ENCODE measurements at regions not wholly inside any gene's neighbourhood (a gene's known extent, or its start where the extent isn't known, plus 50 kb on each side); places are given as distances from the start of the nearest gene placed in this dataset.
"Not testable (repeated sequence)": the region's sequence is repeated elsewhere in the genome, so short reads cannot be mapped to it uniquely, and the experiment has no call there.

DNA sequence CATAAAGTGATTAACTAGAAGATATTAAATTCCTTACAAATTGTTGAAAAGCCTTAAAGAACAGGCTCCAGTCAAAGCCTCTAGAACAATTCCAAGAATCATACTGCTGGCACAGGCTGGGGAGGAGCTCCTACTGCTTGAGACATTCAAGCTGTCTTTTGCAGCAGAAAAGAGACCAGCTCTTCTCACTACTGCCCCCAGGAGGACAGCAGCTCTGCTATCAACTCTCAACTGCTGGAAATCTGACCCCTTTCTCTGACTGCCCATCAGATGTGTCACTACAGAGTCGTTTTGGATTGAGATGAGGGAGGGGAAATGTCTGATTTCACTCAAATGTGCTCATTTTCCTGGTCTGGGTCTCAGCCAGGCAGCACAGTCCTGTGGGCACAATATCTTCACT, 421.0 kb downstream of the RPIA start:
- peak; percentile 0 for DNase-seq (ENCODE audit: low read depth)
- H3K4me3 ChIP-seq (ENCODE audit: low read length) = not testable (repeated sequence)

DNA sequence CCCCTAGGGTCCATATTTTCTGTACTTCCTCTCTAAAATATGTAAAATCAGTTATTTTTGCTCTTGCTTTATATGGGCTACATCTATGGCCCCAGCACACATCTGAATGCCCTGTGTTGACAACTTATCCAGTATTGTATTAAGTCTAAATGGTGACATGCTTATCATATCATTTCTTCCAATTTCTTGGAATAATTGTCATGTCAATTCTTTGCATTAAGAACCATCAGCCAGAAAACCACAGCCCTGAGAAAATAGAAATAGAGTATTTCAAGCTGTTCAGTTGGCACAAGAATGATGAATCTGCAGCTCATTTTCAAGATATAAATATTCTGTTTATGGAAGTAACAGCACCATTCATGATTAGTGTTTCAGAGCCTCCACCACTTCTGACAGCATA, 421.8 kb downstream of the RPIA start:
- not testable (repeated sequence) for DNase-seq (ENCODE audit: low read depth); H3K4me3 ChIP-seq (ENCODE audit: low read length)

DNA sequence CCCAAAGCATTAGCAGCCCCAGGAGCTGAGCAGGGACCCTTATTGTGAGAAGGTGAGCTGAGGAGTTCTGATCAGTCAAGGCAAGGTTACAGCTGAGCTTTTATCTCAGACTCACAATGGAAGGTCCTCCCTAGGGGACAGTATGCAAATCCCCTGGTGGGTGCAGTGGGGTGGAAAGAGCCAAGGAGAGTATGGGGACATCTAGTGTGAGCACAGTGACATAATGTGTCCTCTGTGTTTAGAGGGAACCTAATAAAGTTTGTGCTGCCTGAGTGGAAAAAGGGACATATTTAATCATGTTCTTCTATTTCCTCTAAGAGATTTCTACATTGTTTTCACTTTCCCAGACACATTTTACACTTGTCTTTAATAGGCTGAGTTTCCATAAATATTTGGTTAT, 438.0 kb downstream of the RPIA start:
- H3K4me3 ChIP-seq (ENCODE audit: low read length); DNase-seq (ENCODE audit: low read depth): not testable (repeated sequence)

DNA sequence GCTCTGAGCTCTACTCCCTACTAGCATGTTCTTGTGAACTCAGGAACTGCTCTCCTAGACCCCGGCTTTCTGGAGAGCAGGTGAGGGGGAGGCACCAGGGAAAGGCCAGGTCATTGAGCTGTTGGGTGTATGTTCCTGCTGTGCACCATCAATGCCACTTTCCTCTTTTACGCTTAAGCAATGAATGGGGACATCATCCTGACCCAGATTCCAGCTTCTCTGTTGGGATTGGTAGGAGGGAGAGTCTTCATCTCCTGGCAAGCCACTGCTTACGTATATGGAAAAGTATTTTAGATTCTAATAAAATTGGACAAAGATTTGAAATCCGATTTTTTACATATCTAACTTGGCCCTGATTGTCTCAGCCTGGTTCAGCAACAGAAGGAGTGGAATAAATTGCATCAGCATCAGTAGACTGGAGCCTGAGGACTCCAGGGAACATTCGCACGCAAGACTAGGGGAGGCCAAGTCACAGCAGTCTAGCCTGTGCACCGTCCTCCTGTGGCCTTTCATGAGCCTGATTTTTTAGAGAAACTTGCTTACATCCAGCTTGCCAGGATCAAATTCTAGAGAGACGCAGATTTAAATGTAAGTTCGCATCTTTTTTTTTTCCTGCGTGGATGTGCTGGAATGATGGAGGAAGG, 439.3 kb downstream of the RPIA start:
- H3K4me3 ChIP-seq (ENCODE audit: low read length); DNase-seq (ENCODE audit: low read depth): not testable (repeated sequence)

DNA sequence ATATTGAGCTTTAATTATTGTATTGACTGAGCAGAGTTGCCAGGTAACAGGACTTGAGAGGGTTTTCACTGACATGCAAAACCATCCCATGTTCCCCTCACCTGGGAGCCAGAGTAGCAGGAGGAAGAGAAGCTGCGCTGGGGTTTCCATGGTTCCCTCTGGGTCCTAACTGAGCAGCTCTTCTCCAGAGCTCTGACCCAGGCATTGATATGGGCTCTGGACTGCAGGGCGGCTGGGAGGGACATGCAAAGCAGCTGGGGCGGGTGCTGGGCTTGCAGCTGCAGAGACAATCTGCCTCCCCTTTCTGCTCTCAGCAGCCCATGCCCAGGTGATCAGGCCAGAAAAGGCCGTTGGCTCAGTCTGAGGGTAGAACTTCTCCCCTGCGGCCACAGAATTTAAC, 451.5 kb downstream of the RPIA start:
- not testable (repeated sequence) for DNase-seq (ENCODE audit: low read depth); H3K4me3 ChIP-seq (ENCODE audit: low read length)

DNA sequence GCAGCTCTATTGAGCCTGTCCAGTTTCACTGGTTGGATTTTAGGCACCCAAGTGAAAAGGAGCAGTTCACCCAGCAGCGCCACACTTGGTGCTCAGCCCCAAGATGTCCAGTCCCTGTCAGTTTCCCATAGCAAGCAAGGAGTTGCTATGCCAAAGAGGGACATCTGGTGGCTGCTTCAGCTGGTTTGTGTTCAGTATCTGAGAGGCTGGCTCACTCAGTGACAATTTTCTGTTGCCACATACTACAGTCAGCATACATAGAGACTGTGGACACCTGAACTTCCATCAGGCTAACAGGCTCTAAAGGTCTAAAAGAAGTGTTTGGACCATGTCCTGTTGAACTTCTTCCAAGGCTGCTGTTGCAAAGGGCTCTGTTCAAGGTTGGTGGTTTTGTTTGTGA, 453.9 kb downstream of the RPIA start:
- not testable (repeated sequence) for DNase-seq (ENCODE audit: low read depth); H3K4me3 ChIP-seq (ENCODE audit: low read length)

DNA sequence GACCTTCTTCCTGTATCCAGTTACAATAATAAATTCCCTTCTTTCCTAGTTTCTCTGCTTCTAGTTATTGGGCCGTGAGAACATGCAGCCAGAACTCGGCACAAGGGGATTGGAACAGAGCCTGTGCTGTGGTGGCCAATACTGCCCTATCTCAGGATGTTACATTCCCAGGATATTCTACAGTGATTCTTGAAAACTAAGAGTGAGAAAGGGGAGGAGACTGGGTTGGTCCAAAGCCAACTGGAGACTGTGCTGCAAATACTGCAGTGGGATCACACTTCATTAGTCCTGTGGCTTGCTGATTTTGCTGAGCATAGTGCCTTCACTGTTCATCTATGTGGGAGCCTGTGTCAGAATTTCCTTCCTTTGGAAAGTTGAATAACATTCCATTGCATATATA, 456.8 kb downstream of the RPIA start:
- H3K4me3 ChIP-seq (ENCODE audit: low read length); DNase-seq (ENCODE audit: low read depth): not testable (repeated sequence)

DNA sequence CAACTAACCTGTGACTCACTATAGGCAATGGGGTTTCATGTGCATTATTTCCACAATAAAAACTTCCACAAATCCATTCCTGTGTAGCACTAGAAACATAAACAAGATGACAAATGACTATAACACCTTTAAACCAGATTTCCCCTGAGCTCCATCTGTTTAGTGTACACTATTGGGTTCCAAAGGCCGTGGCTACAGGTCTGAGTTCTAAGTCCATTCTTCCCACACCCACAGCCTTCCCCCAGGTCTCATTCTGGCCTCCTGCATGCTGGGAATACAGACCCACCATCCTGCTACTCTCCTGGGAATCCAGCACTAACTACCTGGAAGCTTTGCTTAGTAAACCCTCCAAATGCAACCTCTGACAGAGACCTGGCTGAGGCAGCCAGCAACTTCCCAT, 460.2 kb downstream of the RPIA start:
- H3K4me3 ChIP-seq (ENCODE audit: low read length); DNase-seq (ENCODE audit: low read depth): not testable (repeated sequence)

DNA sequence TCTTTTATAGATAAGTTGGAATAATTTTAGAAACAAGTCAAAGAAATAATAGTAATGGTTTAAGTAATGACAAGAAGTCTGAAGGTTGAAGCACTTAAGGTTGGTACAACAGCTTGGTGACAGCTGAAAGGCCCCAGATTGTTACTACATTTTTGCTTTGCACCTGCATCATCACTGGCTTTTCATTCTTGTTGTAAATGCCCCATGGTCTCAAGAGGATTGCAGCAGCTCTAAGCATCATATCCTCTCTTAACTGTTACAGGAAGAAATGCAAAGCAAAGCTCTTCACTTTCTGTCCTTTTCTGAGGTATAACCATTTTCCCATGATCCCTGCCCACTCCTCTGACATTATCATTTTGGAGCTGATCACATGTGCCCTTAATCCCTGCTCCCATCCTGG, 461.0 kb downstream of the RPIA start:
- not testable (repeated sequence) for DNase-seq (ENCODE audit: low read depth); H3K4me3 ChIP-seq (ENCODE audit: low read length)

DNA sequence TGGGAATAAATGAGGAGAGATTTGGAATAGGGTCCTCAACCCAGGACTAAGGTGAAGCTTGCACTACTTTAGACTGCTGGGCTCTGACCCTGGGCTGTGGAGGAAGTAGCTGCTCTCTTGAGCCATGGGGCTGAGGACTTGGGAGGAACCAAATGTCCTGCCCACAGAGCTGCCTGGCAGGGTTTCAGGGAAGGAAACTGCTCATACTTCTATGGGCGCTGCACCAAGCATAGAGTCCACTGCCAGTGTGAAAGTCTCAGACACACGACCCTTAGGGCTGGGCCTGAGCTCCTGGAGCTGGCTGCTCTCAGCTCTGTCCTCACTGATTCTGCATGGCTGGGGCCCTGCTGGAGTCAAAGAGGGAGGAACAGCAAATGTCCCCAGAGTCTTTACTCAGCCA, 461.7 kb downstream of the RPIA start:
- not testable (repeated sequence) for H3K4me3 ChIP-seq (ENCODE audit: low read length); DNase-seq (ENCODE audit: low read depth)

DNA sequence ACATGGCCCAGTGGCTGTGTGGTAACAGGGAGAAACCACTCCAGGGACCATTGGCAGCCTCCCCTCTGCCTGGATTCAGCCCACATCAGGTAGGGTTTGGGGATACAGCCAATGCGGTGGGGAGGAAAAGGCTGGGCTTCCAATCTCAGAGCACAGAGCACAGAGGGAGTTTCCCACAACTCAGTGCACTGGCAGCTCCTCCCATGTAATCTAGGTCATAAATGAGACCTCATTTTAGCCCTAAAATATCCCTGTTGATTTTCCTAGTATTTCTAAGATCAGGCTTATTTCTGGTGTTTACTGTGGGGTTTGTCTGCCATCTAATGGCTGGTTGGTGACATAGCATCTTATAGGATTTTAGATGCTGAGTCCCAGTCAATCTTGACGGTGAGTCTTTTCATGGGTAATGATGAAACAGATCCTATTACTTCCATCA, 462.8 kb downstream of the RPIA start:
- TF ChIP-seq, protein P1, sequence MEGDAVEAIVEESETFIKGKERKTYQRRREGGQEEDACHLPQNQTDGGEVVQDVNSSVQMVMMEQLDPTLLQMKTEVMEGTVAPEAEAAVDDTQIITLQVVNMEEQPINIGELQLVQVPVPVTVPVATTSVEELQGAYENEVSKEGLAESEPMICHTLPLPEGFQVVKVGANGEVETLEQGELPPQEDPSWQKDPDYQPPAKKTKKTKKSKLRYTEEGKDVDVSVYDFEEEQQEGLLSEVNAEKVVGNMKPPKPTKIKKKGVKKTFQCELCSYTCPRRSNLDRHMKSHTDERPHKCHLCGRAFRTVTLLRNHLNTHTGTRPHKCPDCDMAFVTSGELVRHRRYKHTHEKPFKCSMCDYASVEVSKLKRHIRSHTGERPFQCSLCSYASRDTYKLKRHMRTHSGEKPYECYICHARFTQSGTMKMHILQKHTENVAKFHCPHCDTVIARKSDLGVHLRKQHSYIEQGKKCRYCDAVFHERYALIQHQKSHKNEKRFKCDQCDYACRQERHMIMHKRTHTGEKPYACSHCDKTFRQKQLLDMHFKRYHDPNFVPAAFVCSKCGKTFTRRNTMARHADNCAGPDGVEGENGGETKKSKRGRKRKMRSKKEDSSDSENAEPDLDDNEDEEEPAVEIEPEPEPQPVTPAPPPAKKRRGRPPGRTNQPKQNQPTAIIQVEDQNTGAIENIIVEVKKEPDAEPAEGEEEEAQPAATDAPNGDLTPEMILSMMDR (IDR thresholded peaks at IDR 0.05; ENCODE audit: insufficient read depth, low read depth, low read length, missing control alignments) = peak; percentile 23
- not testable (repeated sequence) for H3K4me3 ChIP-seq (ENCODE audit: low read length); DNase-seq (ENCODE audit: low read depth)

DNA sequence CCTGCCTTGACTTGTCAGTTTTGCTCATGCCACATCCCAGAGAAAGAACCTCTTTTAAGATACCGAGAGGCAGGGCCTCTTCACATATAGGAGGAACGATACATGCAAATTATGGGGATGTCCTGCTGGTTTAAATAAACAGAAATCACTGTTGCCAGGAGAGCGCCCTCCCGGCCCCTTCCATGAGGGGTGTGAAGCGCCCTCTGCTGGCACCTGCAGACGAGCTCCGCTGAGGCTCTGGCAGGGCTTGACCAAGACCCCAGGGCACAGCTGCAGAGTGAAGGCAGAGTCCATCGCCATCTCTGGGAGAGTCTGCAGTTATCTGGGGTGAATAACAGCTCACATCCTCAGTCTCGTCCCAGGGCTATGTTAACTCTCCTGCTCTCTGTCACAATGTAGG, 468.8 kb downstream of the RPIA start:
- not testable (repeated sequence) for H3K4me3 ChIP-seq (ENCODE audit: low read length); DNase-seq (ENCODE audit: low read depth)

DNA sequence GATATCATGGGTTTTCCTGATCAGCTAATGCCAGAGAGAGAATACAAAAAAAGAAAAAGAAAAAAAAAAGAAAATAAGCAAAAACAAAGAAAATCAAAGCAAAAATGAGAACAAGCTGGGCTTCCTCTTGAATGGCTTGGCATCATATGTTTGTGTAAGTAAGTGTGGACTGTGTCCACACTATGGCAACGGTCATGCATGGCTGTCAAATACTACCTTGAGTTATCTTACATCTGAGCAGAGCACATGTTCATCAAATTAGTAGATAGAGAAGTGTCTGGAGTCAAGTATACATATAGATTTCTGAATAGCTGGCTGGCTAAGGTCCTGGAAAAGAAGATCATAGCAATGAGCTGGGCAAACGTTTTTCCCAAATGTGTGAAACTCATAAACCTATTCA, 470.2 kb downstream of the RPIA start:
- not testable (repeated sequence) for DNase-seq (ENCODE audit: low read depth); H3K4me3 ChIP-seq (ENCODE audit: low read length)

DNA sequence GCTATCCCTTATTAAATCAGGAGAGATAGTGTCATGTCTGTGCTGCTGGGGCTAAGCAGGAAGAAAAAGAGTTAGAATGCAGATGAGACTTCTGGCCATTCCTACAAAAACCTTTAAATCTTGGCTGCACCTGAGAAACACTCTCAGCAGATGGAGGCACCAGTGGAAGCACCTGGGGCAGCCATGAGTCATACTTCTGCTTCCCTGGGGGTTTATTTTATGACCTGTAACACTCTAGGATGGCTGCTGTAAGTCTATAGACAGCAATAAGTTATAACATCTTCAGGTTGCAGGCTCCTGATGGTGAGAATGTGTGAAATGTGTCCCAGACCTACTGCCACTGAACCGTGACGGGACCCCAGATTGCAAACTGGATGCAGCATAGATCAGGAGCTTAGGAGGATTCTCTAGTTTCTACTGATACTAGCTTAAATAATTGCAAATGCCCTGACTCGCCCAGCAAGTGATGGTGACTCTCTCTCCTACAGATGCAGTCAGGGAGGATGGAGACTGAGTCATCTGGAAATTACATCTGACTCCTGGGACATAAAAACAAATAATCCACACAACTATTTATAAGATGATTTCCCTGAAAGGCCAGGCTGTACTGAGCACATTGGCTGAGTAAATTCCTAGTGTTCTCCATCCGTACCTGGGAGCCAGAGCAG, 479.2 kb downstream of the RPIA start:
- DNase-seq (ENCODE audit: low read depth); H3K4me3 ChIP-seq (ENCODE audit: low read length): not testable (repeated sequence)

DNA sequence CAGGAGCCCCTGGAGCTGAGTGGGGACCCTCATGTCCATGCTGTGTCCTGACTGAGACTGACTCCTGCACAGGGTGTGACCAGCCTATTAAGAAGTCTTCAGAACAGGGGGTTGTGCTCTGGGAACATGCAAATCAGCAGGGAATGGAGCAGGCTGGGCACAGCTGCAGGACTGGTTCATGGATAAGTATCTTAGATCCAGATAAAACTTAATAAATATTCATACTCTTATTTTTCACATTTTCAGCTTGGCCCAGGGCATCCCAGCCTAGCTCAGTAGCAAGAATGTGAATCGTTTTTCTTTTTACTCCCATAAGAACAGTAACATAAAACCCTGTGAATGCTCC, 479.7 kb downstream of the RPIA start:
- not testable (repeated sequence) for DNase-seq (ENCODE audit: low read depth); H3K4me3 ChIP-seq (ENCODE audit: low read length)

DNA sequence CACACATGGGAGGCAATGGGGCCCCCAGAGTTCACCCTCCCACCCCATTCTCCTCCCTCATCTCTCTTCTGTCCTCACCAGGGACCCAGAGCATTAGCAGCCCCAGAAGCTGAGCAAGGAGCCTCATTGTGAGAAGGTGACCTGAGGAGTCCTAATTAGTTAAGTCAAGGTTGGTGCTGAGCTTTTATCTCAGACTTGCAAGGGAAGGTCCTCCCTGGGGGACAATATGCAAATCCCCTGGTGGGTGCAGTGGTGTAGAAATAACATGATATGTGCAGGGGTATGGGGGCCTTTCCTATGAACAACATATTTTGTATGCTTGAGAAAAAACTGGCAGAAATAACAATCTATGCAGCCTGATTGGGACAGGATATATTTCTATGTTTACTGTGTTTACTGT, 485.5 kb downstream of the RPIA start:
- H3K4me3 ChIP-seq (ENCODE audit: low read length); DNase-seq (ENCODE audit: low read depth): not testable (repeated sequence)

DNA sequence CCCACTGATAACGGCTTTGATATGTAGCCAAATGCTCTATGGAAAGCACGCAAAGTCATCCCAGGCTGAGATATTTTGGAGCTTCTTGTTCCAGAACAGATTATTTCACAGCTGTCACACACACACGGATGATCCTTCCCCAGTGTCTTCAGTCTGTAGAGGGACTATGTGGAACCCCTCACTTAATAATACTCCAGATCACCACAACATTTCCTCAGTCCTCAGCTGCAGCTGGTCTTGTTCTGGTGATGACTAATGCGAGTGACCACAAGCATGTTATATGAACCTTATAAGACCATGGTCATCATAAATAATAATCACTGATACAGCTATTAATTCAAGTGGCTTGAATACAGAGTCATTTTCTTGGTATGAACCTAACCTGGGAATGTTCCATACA, 490.7 kb downstream of the RPIA start:
- not testable (repeated sequence) for H3K4me3 ChIP-seq (ENCODE audit: low read length); DNase-seq (ENCODE audit: low read depth)

DNA sequence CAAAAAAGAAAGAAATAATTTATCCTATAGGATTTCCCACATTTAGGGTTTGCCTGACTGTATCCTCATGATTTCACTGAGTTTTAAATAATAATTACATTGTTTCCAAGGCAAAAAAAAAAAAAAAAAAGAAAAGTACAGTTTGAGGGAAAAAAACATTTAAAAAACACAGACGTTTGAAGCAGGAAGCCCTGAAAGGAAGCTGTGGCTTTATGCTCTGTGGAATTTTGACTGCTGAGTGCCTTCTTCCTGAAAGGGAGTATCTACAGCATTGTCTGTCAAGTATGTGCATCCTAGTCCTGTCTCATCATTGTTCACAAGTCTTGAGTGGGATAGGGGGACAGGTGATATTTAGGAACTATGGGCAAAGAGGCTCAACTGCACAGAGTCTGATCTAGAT, 493.3 kb downstream of the RPIA start:
- not testable (repeated sequence) for H3K4me3 ChIP-seq (ENCODE audit: low read length); DNase-seq (ENCODE audit: low read depth)

DNA sequence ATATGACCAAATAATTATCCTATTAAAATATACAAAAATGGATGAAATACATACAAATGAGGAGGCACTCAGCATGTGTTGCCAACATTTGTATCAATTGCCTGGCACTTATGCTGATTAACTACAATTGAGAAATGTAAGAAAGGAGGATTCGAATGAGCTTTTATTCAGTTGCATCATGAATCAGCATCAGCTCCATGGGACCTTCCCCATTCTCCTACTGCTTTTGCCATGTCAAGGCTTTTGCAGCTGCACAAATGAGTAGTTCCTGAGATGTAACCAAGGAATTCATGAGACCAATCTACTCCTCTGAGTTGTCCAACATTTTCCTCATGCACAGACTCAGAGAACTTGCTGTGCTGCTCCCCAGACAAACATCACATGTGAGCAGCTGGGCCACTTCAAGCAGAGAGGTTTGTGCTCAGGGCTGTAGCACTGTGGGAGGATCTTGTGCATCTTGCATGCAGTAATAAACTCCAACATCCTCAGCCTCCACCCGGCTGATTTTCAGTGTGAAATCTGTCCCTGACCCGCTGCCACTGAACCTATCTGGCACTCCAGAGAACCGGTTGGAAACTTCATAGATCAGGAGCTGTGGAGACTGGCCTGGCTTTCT, 504.3 kb downstream of the RPIA start:
- not testable (repeated sequence) for H3K4me3 ChIP-seq (ENCODE audit: low read length); DNase-seq (ENCODE audit: low read depth)
